Activated T-helper 1 cell treated with anti-CD3 and anti-CD28 coated beads, Interleukin-12 subunit alpha, Interleukin-12 subunit beta, Interleukin-2, Interleukin-4 antibody, amounts not matched to agents 30 ng/mL and 10 ng/mL and 1 ng/mL, durations not matched to agents 14 hours and 24 hours and 36 hours (primary cell): ENCODE measurements at regions not wholly inside any gene's neighbourhood (a gene's known extent, or its start where the extent isn't known, plus 50 kb on each side); places are given as distances from the start of the nearest gene placed in this dataset.

ENCODE experiments used
- DNase-seq: peaks from one replicate; pipeline ENCODE4 v3.0.0; 2021; ENCODE audit warnings: low spot score
- H3K27ac Mint-ChIP-seq: one replicate; pipeline ENCODE4 v1.8.0; 2021; ENCODE audit warnings: mild to moderate bottlenecking, mixed read lengths
- H3K27me3 Mint-ChIP-seq: one replicate; pipeline ENCODE4 v1.8.0; 2022; ENCODE audit warnings: mild to moderate bottlenecking, moderate library complexity, mixed read lengths; ENCODE audit not compliant: insufficient read depth
- H3K36me3 Mint-ChIP-seq: one replicate; pipeline ENCODE4 v1.8.0; 2021; ENCODE audit warnings: low read depth, mixed read lengths
- H3K4me1 Mint-ChIP-seq: one replicate; pipeline ENCODE4 v1.8.0; 2021; ENCODE audit warnings: low read depth, mixed read lengths
- H3K4me3 Mint-ChIP-seq: one replicate; pipeline ENCODE4 v1.8.0; 2021; ENCODE audit warnings: mild to moderate bottlenecking, moderate library complexity, mixed read lengths
- H3K9me3 Mint-ChIP-seq: one replicate; pipeline ENCODE4 v1.8.0; 2021; ENCODE audit warnings: mixed read lengths
- intact Hi-C: fragments of 100-400 bp; cut with micrococcal nuclease; formaldehyde crosslinking; loops from one replicate; pipeline ENCODE4 v1.15.1; 2024

DNA sequence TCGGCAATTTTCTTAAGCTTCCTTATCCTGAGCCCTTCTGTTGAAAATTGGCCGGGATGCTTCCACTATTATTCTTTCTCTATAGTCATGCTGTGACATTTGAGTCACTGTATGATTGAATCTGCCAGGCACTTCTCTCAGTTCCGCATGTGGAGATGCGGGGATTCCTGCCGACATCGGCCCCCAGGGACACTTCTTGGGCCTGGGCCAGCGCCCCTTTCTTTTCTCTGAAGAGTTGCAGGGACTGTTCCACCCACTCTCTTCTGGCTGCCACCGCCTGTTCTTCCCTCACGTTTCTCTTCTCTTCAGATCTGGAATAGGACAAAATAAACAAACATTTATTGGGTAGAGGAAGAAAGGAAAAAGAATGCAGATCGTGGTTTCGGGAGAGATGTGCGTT, 310.1 kb downstream of the ETNK1 start:
- H3K4me3 Mint-ChIP-seq, result no peak overlapping the region
- H3K9me3 Mint-ChIP-seq, result no peaks in the 10 kb centered on the region
- no peak overlapping the region for H3K27ac Mint-ChIP-seq
- no peak for DNase-seq
- H3K27me3 Mint-ChIP-seq, result no peaks in the 10 kb centered on the region
- H3K4me1 Mint-ChIP-seq, result no peaks in the 10 kb centered on the region
- H3K36me3 Mint-ChIP-seq, result no peaks in the 10 kb centered on the region
- intact Hi-C loops, result no loop called here

DNA sequence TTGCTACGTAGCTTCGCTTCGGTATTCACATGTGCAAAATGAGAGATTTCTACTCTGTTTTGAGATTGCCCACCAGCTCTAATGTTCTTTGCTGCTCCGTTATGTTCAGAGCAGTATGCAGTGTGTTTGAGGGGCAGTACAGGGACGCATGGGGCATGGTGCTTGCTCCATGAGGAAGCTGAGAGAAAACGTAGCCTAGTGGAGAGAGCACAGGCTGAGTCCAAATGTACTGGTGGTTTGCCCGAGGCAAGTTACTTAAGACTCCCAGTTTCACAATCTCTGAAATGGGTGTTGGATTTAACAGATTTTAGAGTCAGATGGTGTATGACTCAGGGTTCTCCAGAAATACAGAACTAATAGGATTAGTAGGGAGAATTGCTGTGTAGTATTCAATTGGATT, 310.5 kb downstream of the ETNK1 start:
- no peak overlapping the region for H3K4me3 Mint-ChIP-seq
- intact Hi-C loops, result no loop called here
- H3K9me3 Mint-ChIP-seq, result no peaks in the 10 kb centered on the region
- H3K36me3 Mint-ChIP-seq, result no peaks in the 10 kb centered on the region
- no peaks in the 10 kb centered on the region for H3K4me1 Mint-ChIP-seq
- no peak for DNase-seq
- no peaks in the 10 kb centered on the region for H3K27me3 Mint-ChIP-seq
- no peak overlapping the region for H3K27ac Mint-ChIP-seq

DNA sequence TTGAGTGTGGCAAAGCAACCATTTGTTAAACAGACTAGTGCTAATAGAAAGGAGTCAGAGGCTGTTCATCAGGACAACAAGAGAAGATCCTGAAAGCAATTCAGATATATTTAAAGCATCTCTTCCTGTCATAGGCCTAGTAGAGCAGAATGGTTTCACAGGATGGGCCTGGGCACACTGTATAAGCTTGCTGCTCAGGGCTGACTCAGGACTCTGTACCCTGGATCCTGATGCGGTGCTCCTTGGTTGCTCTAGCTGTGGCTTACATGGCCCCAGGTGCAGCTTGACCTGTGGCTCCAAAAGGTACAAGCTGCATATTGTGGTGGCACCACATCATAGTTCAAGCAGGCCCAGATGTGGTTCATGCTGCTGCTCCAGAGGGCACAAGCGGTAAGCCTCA, 313.4 kb downstream of the ETNK1 start:
- Mint-ChIP-seq H3K36me3 (no peaks in the 10 kb centered on the region), H3K27ac (no peak overlapping the region), H3K4me1 (no peaks in the 10 kb centered on the region), H3K4me3 (no peak overlapping the region), H3K27me3 (no peaks in the 10 kb centered on the region), H3K9me3 (no peaks in the 10 kb centered on the region)
- intact Hi-C loops, result no loop called here
- DNase-seq, result no peak

DNA sequence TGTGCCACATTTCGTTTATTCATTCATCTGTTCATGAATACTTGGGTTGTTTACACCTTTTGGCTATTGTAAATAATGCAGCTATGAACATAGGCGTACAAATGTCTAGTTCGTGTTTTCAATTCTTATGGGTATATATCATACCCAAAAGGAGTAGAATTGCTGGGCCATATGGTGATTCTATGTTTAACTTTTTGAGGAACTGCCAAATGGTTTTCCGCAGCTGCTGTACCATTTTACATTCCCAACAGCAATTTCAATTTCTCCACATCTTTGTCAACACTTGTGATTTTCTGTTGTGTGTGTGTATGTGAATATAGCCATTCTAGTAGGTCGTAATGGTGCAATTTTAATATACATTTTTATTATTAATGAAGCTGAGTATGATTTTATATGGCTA, 326.2 kb downstream of the ETNK1 start:
- no peaks in the 10 kb centered on the region for H3K4me1 Mint-ChIP-seq
- H3K9me3 Mint-ChIP-seq, result peaks cover 3% of the 10 kb centered on the region
- H3K27me3 Mint-ChIP-seq, result no peaks in the 10 kb centered on the region
- no peak overlapping the region for H3K27ac Mint-ChIP-seq
- intact Hi-C loops, result no loop called here
- DNase-seq, result no peak
- no peak overlapping the region for H3K4me3 Mint-ChIP-seq
- no peaks in the 10 kb centered on the region for H3K36me3 Mint-ChIP-seq

DNA sequence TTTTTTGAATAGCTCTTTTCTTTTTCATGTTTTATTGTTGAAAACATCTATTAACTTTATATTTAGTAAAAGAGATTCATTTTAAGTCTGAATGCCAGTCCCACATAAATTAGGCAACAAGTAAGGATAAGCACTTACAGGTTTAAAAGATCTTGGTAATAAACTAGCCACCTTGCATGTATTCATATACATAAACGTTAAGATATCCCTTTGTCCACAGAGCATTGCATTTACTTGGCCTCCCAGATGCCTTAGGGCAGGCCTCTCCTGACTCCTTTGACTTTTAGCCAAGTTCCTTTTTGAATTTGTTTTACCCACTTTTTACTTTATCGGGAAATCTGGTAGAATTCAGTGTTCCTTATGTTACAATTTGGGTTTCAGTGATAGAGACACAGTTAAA, 331.7 kb downstream of the ETNK1 start:
- Mint-ChIP-seq H3K4me3 (no peak overlapping the region), H3K27ac (no peak overlapping the region), H3K4me1 (no peaks in the 10 kb centered on the region)

DNA sequence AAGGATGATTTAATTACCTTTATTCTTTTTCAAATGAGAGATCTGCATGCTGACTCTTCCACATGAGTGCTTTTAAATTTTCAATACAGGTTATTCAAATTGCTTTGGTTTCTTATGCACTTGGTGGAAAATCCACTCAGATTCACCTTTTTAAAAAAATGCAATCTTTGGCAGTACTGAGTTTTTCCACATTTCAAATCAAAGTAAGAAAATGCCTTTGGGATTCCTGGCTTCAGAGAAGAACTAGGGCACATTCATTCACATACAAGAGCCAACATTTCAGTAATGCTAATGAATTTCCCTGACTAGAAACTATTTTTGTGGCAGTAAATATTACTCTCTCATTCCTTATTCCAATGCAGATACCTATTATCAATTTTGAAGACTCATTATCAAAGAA, 342.2 kb downstream of the ETNK1 start:
- Mint-ChIP-seq H3K36me3 (no peaks in the 10 kb centered on the region), H3K9me3 (no peaks in the 10 kb centered on the region), H3K4me3 (no peak overlapping the region), H3K27me3 (no peaks in the 10 kb centered on the region), H3K4me1 (no peaks in the 10 kb centered on the region), H3K27ac (no peak overlapping the region)
- DNase-seq, result no peak
- intact Hi-C loops, result no loop called here

More for the DNA sequence above, 331.7 kb downstream of the ETNK1 start:
- H3K27me3 Mint-ChIP-seq, result no peaks in the 10 kb centered on the region
- H3K36me3 Mint-ChIP-seq, result no peaks in the 10 kb centered on the region
- intact Hi-C loops, result no loop called here
- no peak for DNase-seq
- no peaks in the 10 kb centered on the region for H3K9me3 Mint-ChIP-seq

DNA sequence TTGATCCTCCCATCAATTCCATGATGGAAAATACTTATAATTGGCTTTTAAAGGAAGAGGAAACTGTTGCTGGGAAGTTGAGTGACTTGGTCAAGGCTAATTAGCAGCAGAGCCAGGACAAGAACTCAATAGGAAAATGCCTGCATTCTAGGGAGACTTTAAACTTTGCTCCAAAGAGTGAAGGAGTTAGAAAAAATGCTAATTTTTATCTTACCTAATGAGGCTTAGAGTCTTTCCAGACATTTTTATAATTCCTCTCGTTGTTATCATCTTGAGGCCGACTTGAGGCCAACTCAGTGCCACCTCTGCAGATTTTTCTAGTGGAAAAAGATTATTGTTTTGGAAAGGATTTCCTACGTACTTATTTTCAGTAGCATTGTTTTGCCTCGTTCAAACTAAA, 344.6 kb downstream of the ETNK1 start:
- H3K4me3 Mint-ChIP-seq, result no peak overlapping the region
- H3K36me3 Mint-ChIP-seq, result no peaks in the 10 kb centered on the region
- H3K27ac Mint-ChIP-seq, result no peak overlapping the region
- no peaks in the 10 kb centered on the region for H3K4me1 Mint-ChIP-seq
- intact Hi-C loops, result no loop called here
- DNase-seq, result no peak
- H3K9me3 Mint-ChIP-seq, result no peaks in the 10 kb centered on the region
- no peaks in the 10 kb centered on the region for H3K27me3 Mint-ChIP-seq

DNA sequence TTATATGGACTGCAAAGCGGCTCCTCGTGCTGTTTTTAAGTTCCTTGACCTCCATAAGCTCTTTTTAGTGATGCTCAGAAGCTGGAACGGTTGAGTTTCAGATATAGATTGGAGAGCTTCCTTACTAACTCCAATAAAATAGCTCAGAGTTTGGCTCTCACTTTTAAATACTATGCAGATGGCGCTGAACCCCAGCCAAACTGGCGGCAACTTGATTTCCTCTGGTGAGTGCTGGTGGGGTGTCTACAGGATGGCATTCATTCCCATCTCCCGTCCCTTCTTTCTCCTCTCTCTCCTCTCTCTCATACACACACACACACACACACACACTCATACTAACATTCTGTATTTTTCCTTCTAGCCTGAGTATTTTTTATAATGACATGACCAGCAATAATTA, 346.3 kb downstream of the ETNK1 start:
- H3K36me3 Mint-ChIP-seq, result no peaks in the 10 kb centered on the region
- no peak for DNase-seq
- no peak overlapping the region for H3K4me3 Mint-ChIP-seq
- H3K27ac Mint-ChIP-seq, result no peak overlapping the region
- intact Hi-C loops, result no loop called here
- no peaks in the 10 kb centered on the region for H3K4me1 Mint-ChIP-seq
- no peaks in the 10 kb centered on the region for H3K27me3 Mint-ChIP-seq
- H3K9me3 Mint-ChIP-seq, result no peaks in the 10 kb centered on the region

DNA sequence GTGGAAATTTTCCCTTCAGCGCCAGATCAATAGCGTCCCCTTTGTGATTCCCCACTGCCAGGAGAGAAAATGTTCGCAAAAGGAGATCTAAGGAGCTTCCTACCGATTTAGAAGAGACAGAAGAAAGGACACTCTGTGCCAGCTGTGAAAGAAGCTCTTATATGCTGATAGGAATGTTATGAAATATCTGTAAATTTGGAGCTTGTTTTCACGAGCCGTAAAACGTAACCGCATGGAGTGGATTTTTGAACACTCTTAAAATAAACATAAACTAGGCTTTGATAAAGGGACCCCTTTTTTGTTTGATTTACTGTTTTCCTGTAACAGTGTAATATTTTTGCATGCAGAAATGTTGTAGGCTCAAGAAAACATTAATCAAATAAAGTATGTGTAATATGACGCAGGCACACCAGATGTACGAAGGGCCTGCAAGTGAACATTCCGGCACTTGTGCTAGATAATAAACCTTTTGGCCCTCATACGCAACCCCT, 346.8 kb downstream of the ETNK1 start:
- no peaks in the 10 kb centered on the region for H3K9me3 Mint-ChIP-seq

DNA sequence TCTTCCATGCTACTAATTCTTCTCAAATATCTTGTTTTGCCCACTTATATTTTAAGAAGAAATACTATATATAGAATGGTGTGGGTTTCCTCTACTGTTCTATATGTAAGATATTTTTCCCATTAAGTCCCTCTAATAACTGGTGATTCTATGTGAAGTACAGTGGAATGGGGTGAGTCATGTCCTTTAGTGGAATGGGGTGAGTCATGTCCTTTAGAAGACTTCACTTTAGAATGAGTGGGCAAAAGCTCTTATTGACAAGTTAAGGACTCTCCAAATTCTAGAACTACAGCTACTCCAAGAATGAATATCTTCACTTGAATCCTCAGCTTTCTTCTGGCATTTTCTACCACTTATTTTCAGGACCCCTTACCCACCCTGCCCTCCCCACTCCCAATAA, 349.9 kb downstream of the ETNK1 start:
- Mint-ChIP-seq H3K36me3 (no peaks in the 10 kb centered on the region), H3K27me3 (no peaks in the 10 kb centered on the region), H3K9me3 (no peaks in the 10 kb centered on the region), H3K4me3 (no peak overlapping the region), H3K4me1 (no peaks in the 10 kb centered on the region), H3K27ac (no peak overlapping the region)
- intact Hi-C loops, result loop anchor here (5.0 kb wide), 1 partner anchor 1672 kb away; no protein-coding TSS in a partner anchor
- no peak for DNase-seq

More for the DNA sequence above, 346.8 kb downstream of the ETNK1 start:
- intact Hi-C loops, result no loop called here
- no peaks in the 10 kb centered on the region for H3K27me3 Mint-ChIP-seq
- H3K27ac Mint-ChIP-seq, result no peak overlapping the region
- H3K4me1 Mint-ChIP-seq, result no peaks in the 10 kb centered on the region
- no peak overlapping the region for H3K4me3 Mint-ChIP-seq
- no peaks in the 10 kb centered on the region for H3K36me3 Mint-ChIP-seq
- no peak for DNase-seq

DNA sequence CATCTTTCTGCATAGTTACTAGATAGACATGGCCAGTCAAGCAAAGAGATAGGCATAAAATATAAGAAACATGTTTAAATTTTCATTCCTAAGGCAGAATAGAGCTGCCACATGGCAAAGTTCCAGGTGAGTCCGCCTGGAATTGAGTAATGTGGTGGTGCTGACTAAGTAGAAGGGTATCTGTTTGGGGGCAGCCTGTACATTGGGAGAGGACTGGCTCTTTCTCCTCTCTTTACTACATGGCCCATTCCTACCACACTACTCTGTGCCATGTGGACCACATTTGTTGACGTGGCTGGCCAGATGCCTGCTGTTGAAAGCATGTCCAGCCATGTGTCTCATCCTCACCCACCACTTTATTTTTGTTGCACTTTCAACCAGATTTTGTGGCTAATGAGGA, 354.0 kb downstream of the ETNK1 start:
- intact Hi-C loops, result loop anchor here (5.0 kb wide), 1 partner anchor 1668 kb away; no protein-coding TSS in a partner anchor
- no peaks in the 10 kb centered on the region for H3K36me3 Mint-ChIP-seq
- H3K27ac Mint-ChIP-seq, result no peak overlapping the region

DNA sequence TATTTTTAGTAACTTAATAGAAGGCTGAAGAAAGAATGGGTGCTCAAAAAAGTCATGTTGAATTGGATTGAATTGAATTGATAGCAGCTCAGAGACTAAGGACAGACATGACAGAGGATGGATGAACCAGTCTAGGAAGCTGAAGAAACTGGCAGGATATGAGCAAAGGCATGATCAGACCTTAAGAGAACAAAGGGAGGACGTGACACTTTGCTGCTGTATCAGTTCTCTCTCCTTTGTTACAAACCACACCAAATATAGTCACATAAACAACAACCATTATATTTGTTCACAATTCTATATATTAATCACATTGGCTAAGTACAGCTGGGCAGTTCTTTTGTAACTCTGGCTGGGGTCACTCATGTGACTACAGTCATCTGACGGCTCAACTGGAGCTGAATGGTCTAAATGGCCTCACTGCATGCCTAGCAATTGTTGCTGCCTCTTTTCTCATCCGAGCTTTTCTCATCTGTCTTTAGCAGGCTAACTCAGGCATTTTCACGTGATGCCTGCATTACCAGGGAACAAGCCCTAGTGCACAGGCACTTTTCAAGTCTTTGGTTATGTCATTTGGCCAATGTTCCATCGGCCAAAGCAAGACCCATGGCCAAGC, 355.0 kb downstream of the ETNK1 start:
- no peaks in the 10 kb centered on the region for H3K9me3 Mint-ChIP-seq
- H3K4me1 Mint-ChIP-seq, result no peaks in the 10 kb centered on the region
- no peaks in the 10 kb centered on the region for H3K27me3 Mint-ChIP-seq
- DNase-seq, result no peak
- intact Hi-C loops, result loop anchor here (5.0 kb wide), 1 partner anchor 1667 kb away; no protein-coding TSS in a partner anchor
- H3K27ac Mint-ChIP-seq, result no peak overlapping the region
- no peaks in the 10 kb centered on the region for H3K36me3 Mint-ChIP-seq
- H3K4me3 Mint-ChIP-seq, result no peak overlapping the region

More for the DNA sequence above, 354.0 kb downstream of the ETNK1 start:
- Mint-ChIP-seq H3K4me1 (no peaks in the 10 kb centered on the region), H3K4me3 (no peak overlapping the region), H3K27me3 (no peaks in the 10 kb centered on the region), H3K9me3 (no peaks in the 10 kb centered on the region)
- DNase-seq, result no peak

DNA sequence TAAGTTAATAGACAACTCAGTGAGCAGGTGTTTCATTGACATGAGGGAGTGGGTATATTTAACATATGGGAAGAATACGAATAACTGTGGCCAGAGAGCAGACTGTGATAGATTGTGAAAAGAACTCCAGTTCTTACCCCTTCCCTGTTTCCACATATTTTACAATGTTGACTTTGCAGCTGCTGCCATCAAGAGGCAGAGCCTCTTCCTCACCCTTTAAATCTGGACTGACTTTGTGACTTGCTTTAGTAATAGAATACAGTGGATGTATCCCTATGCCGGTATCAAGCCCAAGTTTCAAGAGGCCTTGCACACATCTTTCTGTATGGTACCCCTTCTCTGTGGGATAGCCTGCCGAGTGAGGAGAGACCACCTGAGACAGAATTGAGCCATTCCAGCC, 356.7 kb downstream of the ETNK1 start:
- Mint-ChIP-seq H3K9me3 (no peaks in the 10 kb centered on the region), H3K36me3 (no peaks in the 10 kb centered on the region), H3K27ac (no peak overlapping the region), H3K4me1 (no peaks in the 10 kb centered on the region), H3K27me3 (no peaks in the 10 kb centered on the region), H3K4me3 (no peak overlapping the region)
- DNase-seq, result no peak
- intact Hi-C loops, result no loop called here

DNA sequence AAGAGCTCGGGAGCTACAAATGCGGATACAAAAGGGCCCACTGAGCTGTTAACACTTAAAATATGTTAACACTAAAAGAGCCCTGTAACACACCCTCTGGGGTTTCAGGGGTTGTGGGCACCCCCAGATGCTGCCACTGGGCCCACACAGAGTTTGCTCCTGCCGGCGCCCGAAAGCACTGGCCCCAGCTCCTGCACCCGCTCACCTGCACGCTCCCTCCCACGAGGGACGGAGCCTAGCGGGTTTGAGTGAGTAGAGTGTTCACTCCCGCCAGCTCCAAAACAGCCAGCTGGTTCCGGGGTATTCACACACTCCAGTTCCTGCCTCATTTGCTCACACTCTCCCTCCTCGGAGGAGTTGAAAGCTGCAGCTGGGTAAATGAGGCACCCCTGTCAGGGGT, 357.7 kb downstream of the ETNK1 start:
- no peak for DNase-seq
- Mint-ChIP-seq H3K4me3 (no peak overlapping the region), H3K9me3 (no peaks in the 10 kb centered on the region), H3K36me3 (no peaks in the 10 kb centered on the region), H3K4me1 (no peaks in the 10 kb centered on the region), H3K27ac (no peak overlapping the region), H3K27me3 (no peaks in the 10 kb centered on the region)
- intact Hi-C loops, result no loop called here
